OCI-LY3 (cell line): ENCODE measurements at regions not wholly inside any gene's neighbourhood (a gene's known extent, or its start where the extent isn't known, plus 50 kb on each side); places are given as distances from the start of the nearest gene placed in this dataset.

Source experiments
- CTCF ChIP-seq: fragments of 200-600, 300-600 bp; sonication (generic); IDR thresholded peaks from 2 replicates; pipeline ENCODE4 v1.5.1; 2014; ENCODE audit warnings: antibody characterized with exemption, low read length, low read depth
- EZH2phosphoT487 ChIP-seq: fragments of 200-600 bp; shearing (Covaris generic); IDR thresholded peaks from 2 replicates; pipeline ENCODE4 v1.6.1; 2018; ENCODE audit warnings: antibody characterized with exemption, mixed run types, low read depth

- no peak for TF ChIP-seq CTCF
- no peak for TF ChIP-seq EZH2phosphoT487
These were observed 1166.6 kb downstream of the TBC1D22A start for GRCh38 chr22:47929073-47929472.
